Stomach (tissue), 4 donors: ENCODE measurements at regions not wholly inside any gene's neighbourhood (a gene's known extent, or its start where the extent isn't known, plus 50 kb on each side); places are given as distances from the start of the nearest gene placed in this dataset.

Experiments used
- CTCF ChIP-seq, 7 experiments: fragments of 450-650 bp in 4 of 7; fragments of 200-600 bp in 3 of 7; sonication (generic) in 3 of 7; IDR thresholded peaks; one replicate each; pipeline ENCODE4 v1.5.1; 2016 to 2019; ENCODE audit warnings: antibody characterized with exemption in 7 of 7, control low read depth in 2 of 7, mild to moderate bottlenecking in 1 of 7
- POLR2A ChIP-seq, 4 donors: fragments of 450-650 bp; IDR thresholded peaks; one replicate each; pipeline ENCODE4 v1.6.1; 2016; ENCODE audit warnings: antibody characterized with exemption in 4 of 4, control low read depth in 2 of 4, mild to moderate bottlenecking in 1 of 4, moderate library complexity in 1 of 4

GRCh38 chr7:42666994-42667393, 244.9 kb downstream of the C7orf25 start:
- TF ChIP-seq CTCF (IDR thresholded peaks at IDR 0.05) = no peak
- TF ChIP-seq POLR2A (IDR thresholded peaks at IDR 0.05) = no peak
